Fibroblast of the conjunctiva (primary cell): ENCODE measurements at regions not wholly inside any gene's neighbourhood (a gene's known extent, or its start where the extent isn't known, plus 50 kb on each side); places are given as distances from the start of the nearest gene placed in this dataset.
"Not testable (repeated sequence)": the region's sequence is repeated elsewhere in the genome, so short reads cannot be mapped to it uniquely, and the experiment has no call there.

ENCODE experiments used
- DNase-seq: peaks from one replicate; pipeline ENCODE4 v3.0.0-alpha.2; 2010; ENCODE audit warnings: low read depth

- no peak for DNase-seq
Measured at GRCh38 chr10:16116404-16117304, 256.3 kb upstream of the MINDY3 start.

- DNase-seq: no peak
Measured at GRCh38 chr10:16117305-16117695, 257.0 kb upstream of the MINDY3 start.

DNA sequence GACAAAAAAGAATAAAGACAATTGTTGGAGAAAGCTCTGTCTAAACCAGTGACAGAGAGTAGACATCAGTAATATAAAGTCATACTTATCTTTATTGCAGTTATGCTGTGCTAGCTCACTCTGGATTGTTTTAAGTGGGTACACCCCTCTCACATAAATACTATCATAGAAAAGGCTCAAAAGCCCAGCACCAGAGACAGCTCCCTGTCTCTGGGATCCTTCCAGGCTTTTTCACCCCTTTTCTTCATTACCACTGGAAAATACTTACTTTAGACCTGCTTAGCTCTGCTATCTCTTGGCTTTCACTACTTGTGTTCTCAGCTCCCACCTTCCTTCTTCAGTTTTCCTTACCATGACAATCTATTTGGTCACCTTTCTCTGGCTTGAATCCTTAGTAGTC, 259.1 kb upstream of the MINDY3 start:
- no peak for DNase-seq

DNA sequence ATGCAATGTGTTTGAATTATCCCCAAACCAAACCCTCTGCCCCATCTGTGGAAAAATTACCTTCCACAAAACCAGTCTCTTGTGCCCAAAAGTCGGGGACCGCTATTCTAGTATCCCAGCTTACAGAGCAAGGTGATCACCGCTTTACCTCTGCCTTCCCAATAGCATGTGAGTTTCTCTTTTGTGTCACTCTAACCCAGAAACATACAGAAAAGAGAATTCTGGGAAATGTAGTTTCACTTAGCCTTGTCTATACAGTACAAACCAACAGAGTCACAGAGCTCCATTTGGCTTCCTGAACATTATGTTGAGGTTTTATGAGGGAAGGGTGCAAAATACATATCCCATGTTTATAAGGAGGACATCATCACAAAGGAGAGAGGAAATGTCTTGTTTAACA, 260.3 kb upstream of the MINDY3 start:
- no peak for DNase-seq

DNA sequence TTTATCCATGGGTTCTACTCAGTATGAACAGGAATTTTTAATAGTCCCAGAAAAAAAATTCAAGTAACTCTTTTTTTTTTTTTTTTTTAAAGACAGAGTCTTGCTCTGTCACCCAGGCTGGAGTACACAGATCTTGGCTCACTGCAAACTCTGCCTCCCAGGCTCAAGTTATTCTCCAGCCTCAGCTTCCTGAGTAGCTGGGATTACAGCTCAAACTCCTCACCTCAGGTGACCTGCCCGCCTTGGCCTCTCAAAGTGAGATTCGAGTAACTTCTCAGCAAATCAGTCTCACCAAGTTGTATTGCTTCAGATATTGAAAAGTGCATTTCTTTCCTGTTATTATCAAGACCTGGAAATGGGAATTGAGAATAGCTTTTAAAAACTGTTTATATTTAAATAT, 281.2 kb upstream of the MINDY3 start:
- no peak for DNase-seq

- DNase-seq: no peak
Measured at GRCh38 chr10:16146993-16147392, 286.7 kb upstream of the MINDY3 start.

DNA sequence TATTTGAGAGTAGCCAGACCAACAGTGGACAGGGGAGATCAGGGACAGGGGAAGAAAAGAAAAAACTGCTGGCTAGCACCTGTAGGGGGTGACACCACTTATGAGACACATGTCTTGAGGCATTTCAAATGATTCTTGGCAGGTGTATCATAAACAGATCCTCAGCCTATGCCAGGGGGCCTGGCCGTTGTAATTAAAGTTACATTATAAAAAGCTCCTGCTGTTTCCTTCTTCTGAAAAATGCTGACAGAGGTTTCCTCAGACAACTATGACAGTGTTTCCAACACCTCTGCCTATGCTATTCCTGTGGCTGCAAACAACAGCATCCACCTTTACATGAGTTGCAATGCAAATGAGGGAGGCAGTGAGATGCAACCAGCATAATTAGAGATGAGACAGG, 281.0 kb upstream of the PTER start:
- no peak for DNase-seq

DNA sequence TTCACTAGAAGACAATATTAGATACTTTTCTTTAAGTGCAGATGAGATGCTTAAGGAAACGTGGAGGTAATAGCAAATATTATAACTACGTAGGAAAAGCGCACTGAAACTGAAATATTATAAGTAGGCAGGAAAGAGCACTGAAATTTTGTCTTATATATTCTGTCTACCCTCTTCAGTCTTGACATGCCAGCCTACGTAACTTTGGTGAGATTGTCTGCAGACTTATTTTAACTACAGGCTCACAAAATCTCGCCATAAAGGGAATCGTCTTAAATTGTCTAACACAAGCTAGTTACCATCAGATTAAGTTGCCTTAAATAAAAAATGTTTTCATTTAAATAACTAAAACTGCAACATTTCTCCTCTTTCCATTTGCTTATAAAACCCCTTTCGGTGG, 280.1 kb upstream of the PTER start:
- DNase-seq: no peak

DNA sequence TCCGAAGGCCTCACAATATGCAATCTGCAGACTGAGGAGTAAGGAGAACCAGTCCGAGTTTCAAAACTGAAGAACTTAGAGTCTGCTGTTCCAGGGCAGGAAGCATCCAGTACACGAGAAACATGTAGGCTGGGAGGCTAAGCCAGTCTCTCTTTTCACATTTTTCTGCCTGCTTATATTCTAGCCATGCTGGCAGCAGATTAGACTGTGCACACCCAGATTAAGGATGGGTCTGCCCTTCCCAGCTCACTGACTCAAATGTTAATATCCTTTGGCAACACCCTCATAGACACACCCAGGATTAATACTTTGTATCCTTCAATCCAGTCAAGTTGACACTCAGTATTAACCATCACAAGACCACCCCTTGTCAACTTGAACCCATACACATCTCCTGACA, 271.7 kb upstream of the PTER start:
- DNase-seq: not testable (repeated sequence)

DNA sequence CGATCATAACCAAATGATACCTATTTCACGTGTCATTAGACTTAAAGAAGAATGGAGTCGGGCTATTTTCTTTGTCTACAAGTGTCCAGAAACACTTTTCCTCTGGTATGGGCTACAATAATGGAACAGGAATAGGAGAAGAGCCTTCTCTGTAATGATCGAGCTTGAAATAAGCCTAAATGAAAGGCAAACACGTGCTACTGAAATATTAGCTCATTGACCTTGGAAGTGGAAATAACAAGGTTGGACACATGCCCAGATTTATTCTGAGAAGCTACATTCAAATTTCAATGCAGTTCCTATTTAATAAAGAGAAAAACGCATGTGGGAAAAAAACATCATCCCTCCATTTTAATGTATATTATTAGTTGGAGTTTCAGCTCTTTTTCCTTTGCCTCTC, 254.7 kb upstream of the PTER start:
- DNase-seq: peak; percentile 1

DNA sequence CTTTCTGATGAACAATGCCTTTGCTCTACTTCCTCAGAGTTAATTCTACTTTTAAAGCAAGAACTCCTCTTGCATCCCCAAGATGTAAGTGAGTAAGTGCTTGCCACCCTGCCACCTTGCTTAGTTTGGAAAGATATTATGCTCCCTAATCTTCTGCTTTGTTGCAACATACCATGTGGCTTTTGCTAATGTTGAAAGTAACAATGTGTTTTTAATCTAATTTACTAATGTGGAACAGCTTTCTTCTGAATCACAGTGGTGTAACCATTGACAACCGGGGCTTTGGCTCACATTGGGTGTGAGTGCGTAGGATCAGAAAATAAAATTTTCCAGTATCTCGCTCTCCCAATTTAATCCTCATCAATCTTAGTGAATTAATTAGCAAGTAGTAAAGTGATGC, 254.1 kb upstream of the PTER start:
- DNase-seq: peak; percentile 40

DNA sequence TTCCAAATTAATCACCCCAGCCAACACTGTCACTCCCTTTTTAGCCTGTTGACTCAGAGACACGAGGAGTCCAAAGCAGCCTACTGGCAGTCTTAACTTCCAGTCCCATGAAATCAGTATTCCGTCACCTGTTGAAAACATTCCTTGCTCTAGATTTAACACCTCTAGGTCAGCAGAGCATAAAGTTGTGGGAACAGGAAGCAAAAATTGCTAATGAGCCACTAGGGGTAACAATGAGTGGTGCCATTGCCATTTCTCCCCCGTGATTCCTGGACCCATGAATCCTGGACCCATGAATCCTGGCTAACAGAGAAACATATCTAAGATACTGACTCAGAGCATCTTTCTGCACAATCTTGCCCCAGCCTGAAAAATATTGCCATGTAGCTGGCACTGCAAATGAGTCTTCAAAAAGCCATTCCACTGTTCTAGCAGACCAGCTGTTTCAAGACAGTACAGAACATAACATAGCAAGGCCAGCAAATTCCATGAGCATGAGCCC, 252.7 kb upstream of the PTER start:
- DNase-seq: peak; percentile 1

DNA sequence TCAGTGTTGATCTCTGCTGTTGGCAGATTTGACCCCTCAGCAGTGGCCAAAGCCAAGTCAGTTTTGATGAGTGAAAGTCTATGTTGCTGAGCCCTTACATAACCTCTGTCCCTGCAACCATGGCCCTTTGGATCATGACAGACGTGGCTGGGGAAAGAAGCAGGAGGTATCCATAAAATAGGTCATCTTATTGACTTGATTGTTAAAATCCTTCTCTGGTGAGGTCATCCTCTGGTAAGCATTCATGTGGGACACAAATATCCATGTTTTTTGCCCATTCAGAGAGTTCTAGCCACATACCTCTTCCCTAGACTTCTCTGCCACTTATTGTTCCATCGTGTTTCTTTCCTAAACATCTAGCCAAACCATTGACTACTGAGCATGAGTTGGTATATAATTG, 251.9 kb upstream of the PTER start:
- no peak for DNase-seq

DNA sequence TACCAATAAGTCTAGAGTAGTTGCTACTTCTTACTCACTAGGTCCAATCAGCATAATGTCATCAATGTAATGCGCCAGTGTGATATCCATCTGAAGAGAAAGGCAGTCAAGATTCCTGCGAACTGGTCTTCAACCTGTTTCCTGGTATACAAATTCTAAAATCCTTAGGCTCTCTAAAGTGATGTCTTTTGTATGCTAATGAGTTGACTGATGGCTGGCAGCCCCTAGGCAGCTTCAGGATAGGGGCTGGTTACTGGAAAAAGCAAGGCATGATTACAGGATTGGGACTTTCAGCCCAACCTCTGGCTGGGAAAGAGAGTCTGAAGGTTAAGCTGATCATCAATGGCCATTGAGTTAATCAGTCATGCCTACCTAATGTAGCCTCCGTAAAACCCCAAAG, 250.2 kb upstream of the PTER start:
- no peak for DNase-seq

DNA sequence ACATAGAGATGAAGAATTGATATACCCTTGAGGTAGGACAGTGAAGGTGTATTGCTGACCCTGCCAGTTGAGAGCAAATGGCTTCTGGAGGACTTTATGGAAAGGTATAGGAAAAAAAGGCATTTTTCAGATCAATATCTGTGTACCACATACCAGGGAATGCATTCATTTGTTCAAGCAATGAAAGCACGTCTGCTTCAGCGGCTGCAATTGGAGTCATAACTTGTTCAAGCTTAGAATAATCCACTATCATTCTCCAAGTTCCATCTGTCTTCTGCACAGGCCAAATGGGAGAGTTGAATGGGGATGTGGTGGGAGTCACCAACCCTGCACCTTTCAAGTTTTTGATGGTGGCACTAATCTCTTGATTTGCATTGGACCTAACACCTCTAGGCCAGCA, 249.6 kb upstream of the PTER start:
- no peak for DNase-seq

GRCh38 chr10:16192337-16192736, 244.5 kb upstream of the PTER start:
- DNase-seq: no peak

DNA sequence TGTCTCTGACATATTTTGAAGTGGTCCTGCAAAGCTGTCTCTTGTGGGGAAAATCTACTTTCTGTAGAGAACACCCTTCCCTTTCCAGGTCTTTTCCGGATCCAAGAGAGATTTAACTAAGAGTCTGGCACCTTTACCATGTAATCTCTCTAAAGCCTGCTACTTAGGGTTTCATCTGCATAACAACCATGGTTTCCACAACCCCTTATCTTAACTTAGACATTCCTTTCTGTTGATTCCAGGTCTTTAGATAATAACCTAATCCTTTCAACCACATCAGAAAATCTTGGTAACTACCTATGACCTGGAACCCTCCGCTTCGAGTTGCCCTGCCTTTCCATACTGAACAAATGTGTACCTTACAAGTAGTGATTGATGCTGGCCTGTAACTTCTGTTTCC, 243.6 kb upstream of the PTER start:
- DNase-seq: no peak

DNA sequence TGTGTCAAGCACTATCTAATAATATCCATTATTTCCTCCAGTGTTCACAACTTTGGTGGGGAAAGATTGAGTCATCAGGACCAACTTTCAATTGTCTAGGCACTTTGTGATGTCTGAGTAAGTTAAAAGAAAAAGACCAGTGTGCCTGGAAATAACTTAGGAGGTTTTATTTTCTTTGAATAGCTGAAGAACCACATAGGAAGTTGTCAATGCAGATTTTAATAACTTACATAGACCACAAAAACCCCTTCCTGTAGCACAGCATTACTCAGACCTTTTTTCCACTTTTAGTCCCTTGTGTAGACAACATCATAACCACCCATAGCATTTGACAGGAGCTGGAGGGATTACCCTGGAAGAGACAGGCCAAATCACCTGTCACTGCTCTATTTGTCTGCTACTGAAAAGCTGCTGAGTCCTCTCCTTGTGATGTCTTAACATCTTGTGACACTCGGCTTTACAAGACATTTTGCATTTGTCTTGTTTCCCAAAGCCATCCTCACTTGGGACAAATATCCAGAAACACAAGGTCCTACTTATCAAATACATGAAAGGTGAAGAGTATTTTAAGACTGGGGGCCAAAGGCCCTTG, 241.5 kb upstream of the PTER start:
- DNase-seq: no peak

- no peak for DNase-seq
Measured at GRCh38 chr10:16195894-16196293, 240.9 kb upstream of the PTER start.

- DNase-seq: no peak
Measured at GRCh38 chr10:16199216-16199615, 237.6 kb upstream of the PTER start.

- not testable (repeated sequence) for DNase-seq
Measured at GRCh38 chr10:16223618-16224017, 213.2 kb upstream of the PTER start.

DNA sequence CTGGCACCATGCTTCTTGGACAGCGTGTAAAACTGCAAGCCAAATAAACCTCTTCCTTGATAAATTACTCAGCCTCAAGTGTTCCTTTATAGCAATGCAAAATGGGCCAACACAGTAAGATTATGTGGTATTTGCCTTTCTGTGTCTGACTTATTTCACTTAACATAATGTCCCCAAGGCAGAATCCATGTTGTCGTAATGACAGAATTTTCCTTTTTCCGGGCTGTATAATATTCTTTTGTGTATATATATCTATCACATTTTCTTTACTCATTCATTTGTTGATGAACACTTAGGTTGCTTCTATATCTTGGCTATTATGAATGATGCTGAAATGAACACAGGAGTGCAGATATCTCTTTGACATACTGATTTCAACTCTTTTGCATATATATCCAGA, 209.1 kb upstream of the PTER start:
- DNase-seq: no peak

- no peak for DNase-seq
Measured at GRCh38 chr10:16231176-16231575, 205.6 kb upstream of the PTER start.
